ENCODE measurements at regions not wholly inside any gene's neighbourhood (a gene's known extent, or its start where the extent isn't known, plus 50 kb on each side); places are given as distances from the start of the nearest gene placed in this dataset.

DNA sequence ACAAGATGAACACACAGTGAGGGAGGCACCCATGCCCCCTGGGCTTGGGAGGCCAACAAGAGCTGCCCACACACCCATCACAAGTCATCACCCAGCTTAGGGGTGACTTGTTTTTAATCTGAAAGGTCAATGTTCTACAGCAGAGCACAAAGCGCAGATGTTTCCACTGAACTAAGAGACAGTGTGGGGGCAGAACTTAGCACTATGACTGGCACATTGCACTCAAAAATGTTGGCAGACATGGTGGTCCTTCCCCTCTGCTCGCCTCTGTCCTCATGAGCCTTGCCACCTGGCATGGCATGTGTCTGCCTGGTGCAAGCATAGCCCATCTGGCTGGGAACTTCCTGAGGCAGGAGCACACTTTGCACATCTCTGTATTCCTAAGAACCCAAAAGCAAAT lies 81.4 kb upstream of the ZNF98 start:
- H2AK5ac ChIP-seq (ENCODE audit: insufficient read length, low read length), result no peak overlapping the region
- no peak for TF ChIP-seq CTCF (conservative IDR thresholded peaks at IDR 0.05)
- H3K4me3 Mint-ChIP-seq, result no peak overlapping the region
- H3K9ac ChIP-seq (ENCODE audit: extremely low read depth, insufficient read length, low read length), result no peak overlapping the region
- H2BK12ac ChIP-seq (ENCODE audit: insufficient read length, low read depth, low read length), result no peak overlapping the region
- H2BK20ac ChIP-seq (ENCODE audit: low read depth, low read length, poor library complexity, severe bottlenecking), result no peak overlapping the region
- H3K27me3 ChIP-seq (ENCODE audit: insufficient read depth, low read length), result no peaks in the 10 kb centered on the region
- no peaks in the 10 kb centered on the region for H3K4me1 Mint-ChIP-seq
- no peak for DNase-seq
- peaks cover 4 to 22% (median 11%) of the 10 kb centered on the region in 3 experiments; a peak in 6 of 7 replicates for H3K36me3 Mint-ChIP-seq (ENCODE audit: insufficient read depth in 1 of 3, low read depth in 3 of 3)
- H3K27ac ChIP-seq (ENCODE audit: insufficient read length, low read depth, low read length), result no peak overlapping the region
- no peak overlapping the region for H2BK15ac ChIP-seq (ENCODE audit: low read depth, low read length)
- peaks cover 89 to 93% of the 10 kb centered on the region in 2 experiments for H3K9me3 Mint-ChIP-seq
- no peak overlapping the region for H4K5ac ChIP-seq (ENCODE audit: insufficient read length, low read depth, low read length)
- H2BK120ac ChIP-seq (ENCODE audit: low read depth, low read length, poor library complexity, severe bottlenecking), result no peak overlapping the region
- no peaks in the 10 kb centered on the region for H3K4me1 ChIP-seq (ENCODE audit: insufficient read depth, low read length)
- H4K8ac ChIP-seq (replicated peaks; ENCODE audit: insufficient read length, low read depth, low read length), result no peak overlapping the region
- no peaks in the 10 kb centered on the region for H4K20me1 ChIP-seq (ENCODE audit: control insufficient read depth, insufficient read depth, insufficient read length)
- WGBS (ENCODE audit: extremely low coverage, insufficient read length, low lambda C conversion rate), result no CpG with 5 or more reads among the region's 2 CpGs
- no peak overlapping the region for H3K4ac ChIP-seq (ENCODE audit: low read depth, low read length)
- no peaks in the 10 kb centered on the region for H3K23me2 ChIP-seq (ENCODE audit: insufficient read length, low read depth, low read length, poor library complexity, severe bottlenecking)
- H3K27ac Mint-ChIP-seq, result no peak overlapping the region
- peaks cover 80% of the 10 kb centered on the region for H3K9me3 ChIP-seq (ENCODE audit: control insufficient read depth, low read depth, low read length)
- H3K18ac ChIP-seq (ENCODE audit: insufficient read length, low read depth, low read length), result no peak overlapping the region
- no peak overlapping the region for H4K91ac ChIP-seq (ENCODE audit: insufficient read length, low read depth, low read length)
- H3K79me2 ChIP-seq (ENCODE audit: insufficient read depth, low read length), result no peaks in the 10 kb centered on the region
- H3K14ac ChIP-seq (ENCODE audit: insufficient read depth, low read length), result no peak overlapping the region
- no peak overlapping the region for H3K56ac ChIP-seq (ENCODE audit: insufficient read length, low read depth, low read length)
- H3K27me3 Mint-ChIP-seq (ENCODE audit: low read depth), result peaks cover 2% of the 10 kb centered on the region; the same call in 1 of the 2 replicates
- H2AFZ ChIP-seq (ENCODE audit: low read length), result no peak overlapping the region
- H3K79me1 ChIP-seq (ENCODE audit: insufficient read depth, low read depth, low read length, poor library complexity, severe bottlenecking), result no peaks in the 10 kb centered on the region
- H3T11ph ChIP-seq (ENCODE audit: low read length), result no peak overlapping the region
- H2BK5ac ChIP-seq (ENCODE audit: insufficient read length, low read length), result no peak overlapping the region
- H3K4me2 ChIP-seq (ENCODE audit: insufficient read depth, insufficient read length, low read length), result no peak overlapping the region
- H3K23ac ChIP-seq (ENCODE audit: insufficient read length, low read depth, low read length), result no peak overlapping the region

Measured in H9 (cell line).